Mucosa of gallbladder (tissue), 1 donor: ENCODE measurements at regions not wholly inside any gene's neighbourhood (a gene's known extent, or its start where the extent isn't known, plus 50 kb on each side); places are given as distances from the start of the nearest gene placed in this dataset.

Source experiments
- DNase-seq: peaks from one replicate; pipeline ENCODE4 v3.0.0-alpha.2; 2020; ENCODE audit warnings: low spot score
- donor health status: DM: no; HTN: no; CAD: no.

DNA sequence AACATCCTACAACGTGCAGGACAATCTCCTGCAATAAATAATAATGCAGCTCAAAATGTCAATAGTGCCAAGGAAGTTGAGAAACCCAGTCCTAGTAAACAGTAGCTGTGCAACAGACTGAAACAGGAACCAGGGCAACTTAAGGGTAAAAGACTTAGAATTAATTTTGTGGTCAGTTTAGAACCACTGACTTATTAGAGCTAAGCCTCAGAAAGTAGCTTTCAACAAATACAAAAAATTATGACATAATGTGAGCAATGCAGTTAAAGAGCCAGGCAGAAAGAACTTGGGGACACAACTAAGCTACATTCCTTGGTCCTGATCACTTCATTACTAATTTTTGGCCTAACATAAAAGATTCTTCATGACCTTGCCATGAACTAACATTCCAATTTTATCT lies 195.4 kb downstream of the MACC1 start:
- DNase-seq: no peak

DNA sequence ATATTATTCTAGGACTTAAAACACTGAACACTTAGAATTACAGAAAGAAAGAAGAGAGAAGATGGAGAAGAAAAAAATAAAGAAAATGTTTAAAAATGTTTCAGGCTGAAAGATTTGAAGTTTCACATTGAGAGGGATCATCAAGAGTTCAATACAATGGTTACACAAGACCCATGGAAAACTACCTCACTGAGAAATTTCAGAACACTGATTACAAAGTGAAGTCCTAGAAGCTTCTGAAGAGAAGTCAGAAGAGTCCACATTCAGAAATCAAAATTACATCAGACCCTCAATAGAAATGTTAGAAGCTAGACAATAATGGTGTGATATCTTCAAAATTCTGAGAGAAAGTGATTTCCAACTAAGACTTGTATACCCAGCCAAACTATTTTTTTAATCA lies 196.1 kb downstream of the MACC1 start:
- no peak for DNase-seq

DNA sequence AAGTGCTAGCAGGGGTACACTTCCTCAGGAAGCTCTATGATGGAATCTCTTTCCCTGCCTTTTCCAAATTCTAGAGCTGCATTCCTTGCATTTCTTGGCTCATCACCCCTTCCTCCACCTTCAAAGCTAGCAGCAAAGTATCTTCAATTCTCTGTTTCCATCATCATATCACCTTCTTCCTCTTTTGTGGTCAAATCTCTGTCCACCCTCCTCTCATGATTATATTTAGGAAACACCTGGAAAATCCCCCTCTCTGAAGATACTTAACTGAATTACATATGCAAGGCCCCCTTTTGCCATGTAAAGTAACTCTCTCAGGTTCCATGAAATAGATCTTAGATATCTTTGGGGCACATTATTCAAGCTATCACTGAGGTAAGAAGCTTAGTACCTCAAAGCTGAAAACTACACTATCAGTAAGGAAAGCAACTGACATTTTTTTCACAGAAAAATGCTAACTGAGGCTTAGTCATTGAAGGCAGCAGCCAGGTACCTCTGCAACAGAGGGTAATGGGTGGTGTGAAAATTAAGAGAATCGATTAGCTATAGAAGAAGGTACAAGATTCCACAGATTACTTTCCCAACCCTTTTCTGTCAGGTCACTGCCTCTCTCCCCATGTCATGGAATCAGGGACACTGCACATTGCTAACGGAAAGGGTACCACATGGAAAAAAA lies 197.3 kb downstream of the MACC1 start:
- DNase-seq: no peak

- no peak for DNase-seq
Observed at GRCh38 chr7:20016669-20017068, 200.5 kb downstream of the MACC1 start.

DNA sequence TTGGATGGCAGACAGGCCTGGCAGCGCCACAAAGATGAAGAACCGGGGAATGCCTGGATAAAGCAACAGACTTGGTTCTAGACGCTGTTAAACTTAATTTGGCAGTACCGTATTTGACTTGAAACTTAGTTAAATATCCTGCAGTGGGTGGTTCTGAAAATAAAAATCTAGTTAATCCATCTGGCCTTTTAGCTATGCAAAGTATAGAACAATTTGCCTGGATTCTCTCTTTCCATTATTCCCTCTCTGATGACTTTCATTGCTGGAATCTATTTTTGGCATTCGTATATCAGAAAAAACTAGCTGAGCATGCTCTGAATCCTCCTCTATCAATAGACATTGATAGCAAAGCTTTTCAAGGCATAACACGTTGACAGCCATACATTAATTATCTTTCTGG lies 203.6 kb downstream of the MACC1 start:
- no peak for DNase-seq

DNA sequence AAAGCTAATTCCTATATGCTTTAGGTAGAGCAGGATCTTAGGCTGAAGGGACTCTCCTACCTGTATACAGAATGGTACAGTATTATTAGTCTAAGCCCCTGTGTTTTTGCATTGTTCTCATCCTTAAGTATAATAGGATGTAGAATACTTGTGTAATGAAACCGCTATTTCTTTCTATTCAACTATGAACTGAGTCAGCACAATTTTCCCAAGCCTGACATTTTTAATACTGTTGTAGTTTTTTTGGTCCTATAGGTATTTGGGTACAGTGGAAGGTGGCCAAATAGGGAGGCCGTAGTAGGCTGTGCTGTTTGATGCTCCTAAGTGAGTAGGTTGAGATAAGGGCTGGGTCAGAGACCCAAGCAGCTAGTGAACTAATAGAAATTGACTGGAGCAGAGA lies 205.1 kb downstream of the MACC1 start:
- no peak for DNase-seq

DNA sequence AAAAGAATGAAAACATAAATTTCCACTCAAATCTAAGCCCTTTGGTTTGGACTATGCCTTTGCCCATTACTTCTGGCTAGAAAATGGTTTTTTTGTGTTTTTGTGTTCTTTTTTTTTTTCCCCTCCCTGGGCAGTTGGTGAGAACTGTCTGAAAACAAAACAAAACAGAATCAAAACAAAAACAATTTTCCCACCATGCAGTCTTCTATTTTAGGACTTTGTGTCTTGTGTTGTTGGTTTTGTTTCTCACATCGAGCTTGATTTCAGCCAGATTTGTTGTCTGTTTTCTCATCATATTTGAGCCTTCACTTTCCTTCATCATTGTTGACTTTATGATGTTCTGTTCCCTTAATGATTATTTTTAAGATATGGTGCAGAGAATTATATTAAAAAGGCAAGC lies 206.3 kb downstream of the MACC1 start:
- no peak for DNase-seq

- no peak for DNase-seq
Observed at GRCh38 chr7:20007510-20007909, 209.7 kb downstream of the MACC1 start.

DNA sequence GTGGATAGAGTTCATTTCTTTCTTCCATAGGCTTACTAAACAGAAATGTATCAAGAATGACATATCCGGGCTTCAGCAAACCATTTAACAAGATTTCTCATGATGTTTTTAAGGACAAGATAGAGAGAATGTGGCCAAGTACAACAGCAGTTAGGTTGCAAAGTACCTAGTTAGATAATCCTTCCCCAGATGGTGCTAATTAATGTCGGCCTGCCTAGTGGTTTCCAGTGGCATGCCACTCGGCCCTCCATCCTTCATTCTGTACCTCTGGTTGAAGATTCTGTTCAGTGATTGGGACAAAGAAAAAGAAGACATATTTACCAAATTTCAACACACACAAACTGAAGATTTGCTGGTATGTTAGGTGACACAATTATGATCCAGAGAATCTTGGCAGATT lies 212.1 kb downstream of the MACC1 start:
- DNase-seq: no peak

DNA sequence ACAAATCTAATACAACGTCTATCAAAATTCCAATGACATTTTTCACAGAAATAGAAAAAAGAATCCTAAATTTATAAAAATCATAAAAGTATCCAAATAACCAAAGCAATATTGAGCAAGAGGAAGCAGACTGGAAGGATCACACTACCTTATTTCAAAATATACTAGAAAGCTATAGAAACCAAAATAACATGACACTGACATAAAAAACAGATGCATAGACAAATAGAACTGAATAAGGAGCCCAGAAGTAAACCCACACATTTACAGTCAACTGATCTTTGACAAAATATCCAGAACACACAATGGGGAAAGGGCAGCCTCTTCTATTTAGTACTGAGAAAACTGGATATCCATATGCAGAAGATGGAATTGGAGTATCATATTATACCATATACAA lies 217.5 kb downstream of the MACC1 start:
- no peak for DNase-seq

GRCh38 chr7:19991936-19992335 lies 218.5 kb upstream of the TMEM196 start:
- DNase-seq: no peak

DNA sequence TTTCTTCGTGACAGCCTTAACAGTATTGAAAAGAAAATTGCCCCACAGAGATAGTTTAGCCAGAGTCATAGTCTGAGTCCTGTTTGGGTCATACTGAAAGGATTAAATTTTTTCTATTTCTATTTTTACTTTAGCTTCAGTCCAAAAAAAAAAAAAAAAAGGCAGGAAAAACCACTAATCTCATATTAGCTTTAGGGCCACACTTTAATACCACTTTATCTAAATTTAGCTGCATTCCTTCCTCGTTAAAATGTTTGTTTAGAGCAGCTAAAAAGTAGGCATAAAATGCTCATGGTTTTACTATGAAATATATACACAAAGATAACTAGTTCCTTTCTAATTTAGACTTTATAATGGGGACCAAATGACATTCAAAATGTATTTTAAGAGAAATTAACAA lies 216.5 kb upstream of the TMEM196 start:
- no peak for DNase-seq

GRCh38 chr7:19988860-19989259 lies 215.4 kb upstream of the TMEM196 start:
- no peak for DNase-seq

DNA sequence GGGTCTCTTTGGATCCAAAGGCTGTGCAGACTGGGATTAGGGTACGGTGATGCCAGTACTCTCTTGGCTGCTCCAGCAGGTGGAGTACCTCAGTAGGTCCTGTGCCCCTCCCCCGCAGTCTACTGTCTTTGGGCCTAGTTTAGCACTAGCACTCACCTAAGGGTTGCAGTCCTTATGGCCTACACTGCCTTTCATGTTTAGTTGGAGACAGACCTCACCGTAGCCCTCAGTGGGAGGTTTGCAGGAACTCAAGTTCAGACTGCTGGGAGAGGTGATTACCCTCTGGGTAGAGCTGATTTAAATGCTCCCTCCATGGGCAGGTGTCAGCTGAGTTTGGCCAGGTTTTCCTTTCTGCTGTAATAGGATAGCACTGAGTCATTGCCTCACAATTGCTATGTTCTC lies 210.8 kb upstream of the TMEM196 start:
- no peak for DNase-seq

DNA sequence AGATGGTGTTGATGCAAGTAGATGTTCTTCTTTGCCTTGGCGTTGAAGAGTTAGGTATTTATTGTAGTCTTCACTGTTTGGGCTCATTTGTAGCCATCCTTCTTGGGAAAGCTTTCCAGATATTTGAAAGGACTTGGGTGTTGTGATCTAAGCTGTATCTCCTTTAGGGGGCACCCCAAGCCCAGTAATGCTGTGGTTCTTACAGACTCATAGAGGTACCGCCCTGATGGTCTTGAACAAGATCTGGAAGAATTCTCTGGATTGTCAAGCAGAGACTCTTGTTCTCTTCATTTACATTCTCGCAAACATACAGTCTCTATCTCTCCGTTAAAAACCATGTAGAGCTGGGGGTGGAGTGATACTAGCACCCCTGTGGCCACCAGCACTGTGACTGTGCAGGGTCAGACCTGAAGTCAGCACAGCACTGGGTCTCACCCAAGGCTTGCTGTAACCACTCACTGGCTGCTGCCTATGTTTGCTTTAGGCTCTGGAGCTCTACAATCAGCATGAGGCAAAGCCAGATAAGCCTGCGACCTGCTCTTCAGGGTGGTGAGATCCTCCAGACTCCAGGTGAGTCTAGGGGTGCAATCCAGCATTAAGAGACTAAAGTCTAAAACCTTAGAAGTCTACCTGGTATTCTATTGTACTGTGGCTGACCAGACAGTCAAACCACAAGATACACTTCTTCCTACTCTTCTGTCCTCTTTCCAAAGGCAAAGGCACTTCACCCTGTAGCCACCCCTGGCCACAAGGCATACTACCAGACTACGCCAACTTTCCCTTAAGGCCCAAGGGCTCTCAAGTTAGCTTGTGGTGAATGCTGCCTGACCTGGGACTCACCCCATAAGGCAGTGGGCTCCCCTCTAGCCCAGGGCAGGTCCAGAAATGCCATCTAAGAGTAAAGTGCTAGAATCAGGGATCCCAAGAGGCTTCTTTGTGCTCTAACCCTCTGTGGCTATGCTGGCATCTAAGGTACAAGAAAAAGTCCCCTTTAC lies 209.7 kb upstream of the TMEM196 start:
- peak; percentile 54 for DNase-seq

DNA sequence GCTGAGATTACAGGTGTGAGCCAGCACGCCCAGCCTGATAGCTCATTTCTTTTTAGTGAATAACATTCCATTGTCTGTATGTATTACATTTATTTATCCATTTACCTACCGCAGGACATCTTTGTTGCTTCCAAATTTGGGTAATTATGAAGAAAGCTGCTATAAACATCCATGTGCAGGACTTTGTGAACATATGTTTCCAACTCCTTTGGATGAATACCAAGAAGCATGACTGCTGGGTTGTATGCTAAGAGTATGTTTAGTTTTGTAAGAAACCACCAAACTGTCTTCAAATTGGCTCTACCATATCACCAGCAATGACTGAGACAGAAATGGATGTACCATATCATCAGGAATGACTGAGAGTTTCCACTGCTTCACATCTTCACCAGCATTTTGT lies 200.2 kb upstream of the TMEM196 start:
- DNase-seq: no peak

- DNase-seq: no peak
Observed at GRCh38 chr7:19972876-19973275, 199.5 kb upstream of the TMEM196 start.

GRCh38 chr7:19971956-19972355 lies 198.5 kb upstream of the TMEM196 start:
- DNase-seq: no peak

GRCh38 chr7:19970514-19970913 lies 197.1 kb upstream of the TMEM196 start:
- DNase-seq: no peak

- peak; percentile 31 for DNase-seq
Observed at GRCh38 chr7:19969859-19970493, 196.6 kb upstream of the TMEM196 start.

- DNase-seq: no peak
Observed at GRCh38 chr7:19964246-19964645, 190.8 kb upstream of the TMEM196 start.

DNA sequence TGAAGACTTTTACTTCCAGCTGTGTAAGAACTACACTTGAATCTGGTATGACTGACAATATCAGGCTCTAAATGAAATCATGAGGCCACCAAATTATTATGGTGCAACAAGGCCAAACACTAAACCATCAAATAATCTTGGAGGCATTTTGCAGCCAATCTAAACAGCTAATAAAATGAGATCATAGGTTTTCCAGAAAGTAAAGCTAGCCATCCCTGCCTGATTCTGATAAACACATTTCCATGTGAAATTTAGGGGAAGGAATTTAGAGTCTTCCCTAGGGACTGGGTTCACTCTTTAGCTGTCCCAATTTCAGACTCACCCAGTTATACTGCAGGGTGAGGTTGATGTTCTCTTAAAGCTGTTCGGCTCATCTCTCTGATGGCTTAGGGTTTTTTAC lies 190.3 kb upstream of the TMEM196 start:
- DNase-seq: no peak
